ENCODE measurements at regions not wholly inside any gene's neighbourhood (a gene's known extent, or its start where the extent isn't known, plus 50 kb on each side); places are given as distances from the start of the nearest gene placed in this dataset.

GRCh38 chr12:90428881-90429280 lies 526.1 kb downstream of the CCER1 start:
- Histone ChIP-seq H3K9me2 (replicated peaks; ENCODE audit: control insufficient read depth, low read length) (no peaks in the 10 kb centered on the region; the same call in 1 of the 2 replicates), H3K36me3 (ENCODE audit: control insufficient read depth, low read length) (no peaks in the 10 kb centered on the region), H4K20me1 (ENCODE audit: control insufficient read depth, insufficient read depth, low read depth, low read length) (no peaks in the 10 kb centered on the region), H3K4me1 (ENCODE audit: control insufficient read depth, low read length) (no peaks in the 10 kb centered on the region), H3K4me3 (ENCODE audit: low read length) (no peak overlapping the region), H3K27ac (ENCODE audit: low read depth, low read length) (no peak overlapping the region), H3F3A (ENCODE audit: control insufficient read depth, insufficient read depth) (no peaks in the 10 kb centered on the region), H3K27me3 (ENCODE audit: control insufficient read depth, low read length) (0 out of 2 replicates have a peak, but pooled peaks cover 4% of the 10 kb centered on the region), H3K79me2 (ENCODE audit: control insufficient read depth, low read length) (no peaks in the 10 kb centered on the region), H3K4me2 (ENCODE audit: low read length) (no peak overlapping the region), H3K9me3 (ENCODE audit: control insufficient read depth, insufficient read depth, low read length) (no peaks in the 10 kb centered on the region)
- TF ChIP-seq, protein P1, sequence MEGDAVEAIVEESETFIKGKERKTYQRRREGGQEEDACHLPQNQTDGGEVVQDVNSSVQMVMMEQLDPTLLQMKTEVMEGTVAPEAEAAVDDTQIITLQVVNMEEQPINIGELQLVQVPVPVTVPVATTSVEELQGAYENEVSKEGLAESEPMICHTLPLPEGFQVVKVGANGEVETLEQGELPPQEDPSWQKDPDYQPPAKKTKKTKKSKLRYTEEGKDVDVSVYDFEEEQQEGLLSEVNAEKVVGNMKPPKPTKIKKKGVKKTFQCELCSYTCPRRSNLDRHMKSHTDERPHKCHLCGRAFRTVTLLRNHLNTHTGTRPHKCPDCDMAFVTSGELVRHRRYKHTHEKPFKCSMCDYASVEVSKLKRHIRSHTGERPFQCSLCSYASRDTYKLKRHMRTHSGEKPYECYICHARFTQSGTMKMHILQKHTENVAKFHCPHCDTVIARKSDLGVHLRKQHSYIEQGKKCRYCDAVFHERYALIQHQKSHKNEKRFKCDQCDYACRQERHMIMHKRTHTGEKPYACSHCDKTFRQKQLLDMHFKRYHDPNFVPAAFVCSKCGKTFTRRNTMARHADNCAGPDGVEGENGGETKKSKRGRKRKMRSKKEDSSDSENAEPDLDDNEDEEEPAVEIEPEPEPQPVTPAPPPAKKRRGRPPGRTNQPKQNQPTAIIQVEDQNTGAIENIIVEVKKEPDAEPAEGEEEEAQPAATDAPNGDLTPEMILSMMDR (IDR thresholded peaks at IDR 0.05; ENCODE audit: low read depth, low read length, poor library complexity, severe bottlenecking) = no peak
- no peak for TF ChIP-seq EZH2phosphoT487 (IDR thresholded peaks at IDR 0.05; ENCODE audit: borderline replicate concordance, low read length)

DNA sequence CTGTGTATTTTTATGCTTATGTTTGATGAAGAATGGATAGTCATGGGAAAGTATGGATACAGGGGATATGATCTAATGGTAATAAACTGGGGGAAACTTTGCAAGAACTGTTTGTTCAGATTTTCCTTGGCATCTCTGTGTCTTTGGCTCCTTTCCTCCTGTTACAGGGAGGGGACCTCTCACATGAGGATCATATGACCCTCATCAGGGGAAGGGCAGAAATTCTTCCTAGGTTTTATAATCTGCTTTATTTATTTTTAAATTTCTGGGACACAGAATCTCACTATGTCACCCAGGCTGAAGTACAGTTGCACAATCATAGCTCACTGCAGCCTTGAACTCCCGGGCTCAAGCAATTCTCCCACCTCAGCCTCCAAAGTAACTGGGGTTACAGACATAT lies 526.5 kb downstream of the CCER1 start:
- 0 out of 2 replicates have a peak, but pooled peaks cover 4% of the 10 kb centered on the region for H3K27me3 ChIP-seq (ENCODE audit: control insufficient read depth, low read length)

DNA sequence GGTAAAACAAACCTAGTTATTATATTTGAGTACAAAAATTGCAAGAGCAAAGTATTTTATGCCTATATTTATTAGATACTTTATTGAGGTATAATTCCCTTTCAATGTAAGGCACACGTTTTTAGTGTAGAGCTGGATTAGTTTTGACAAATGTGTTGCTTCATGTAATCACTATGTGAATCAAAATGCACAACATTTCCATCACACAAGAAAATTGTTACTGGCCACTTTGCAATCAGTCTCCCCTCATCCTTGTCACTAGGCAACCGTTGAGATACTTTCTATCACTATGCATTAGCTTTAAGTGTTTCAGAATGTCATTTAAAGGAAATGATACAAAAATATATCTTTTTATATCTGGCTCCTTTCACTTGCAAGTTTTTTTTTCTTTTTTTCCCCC lies 531.0 kb downstream of the CCER1 start:
- no peak overlapping the region for H3K4me2 ChIP-seq (ENCODE audit: low read length)
- H3K36me3 ChIP-seq (ENCODE audit: control insufficient read depth, low read length) = no peaks in the 10 kb centered on the region
- H3K27ac ChIP-seq (ENCODE audit: low read depth, low read length) = no peak overlapping the region
- no peaks in the 10 kb centered on the region; the same call in 1 of the 2 replicates for H3K9me2 ChIP-seq (replicated peaks; ENCODE audit: control insufficient read depth, low read length)
- H3K4me1 ChIP-seq (ENCODE audit: control insufficient read depth, low read length) = no peaks in the 10 kb centered on the region
- no peak overlapping the region for H3K4me3 ChIP-seq (ENCODE audit: low read length)
- no peaks in the 10 kb centered on the region for H3K9me3 ChIP-seq (ENCODE audit: control insufficient read depth, insufficient read depth, low read length)
- no peaks in the 10 kb centered on the region for H3K79me2 ChIP-seq (ENCODE audit: control insufficient read depth, low read length)
- no peaks in the 10 kb centered on the region for H3F3A ChIP-seq (ENCODE audit: control insufficient read depth, insufficient read depth)
- no peaks in the 10 kb centered on the region for H4K20me1 ChIP-seq (ENCODE audit: control insufficient read depth, insufficient read depth, low read depth, low read length)
- no peak for TF ChIP-seq EZH2phosphoT487 (IDR thresholded peaks at IDR 0.05; ENCODE audit: borderline replicate concordance, low read length)
- TF ChIP-seq, protein P1 (IDR thresholded peaks at IDR 0.05; ENCODE audit: low read depth, low read length, poor library complexity, severe bottlenecking) = no peak
- H3K27me3 ChIP-seq (ENCODE audit: control insufficient read depth, low read length) = 0 out of 2 replicates have a peak, but pooled peaks cover 4% of the 10 kb centered on the region

More for the DNA sequence above, 526.5 kb downstream of the CCER1 start:
- H3K36me3 ChIP-seq (ENCODE audit: control insufficient read depth, low read length) = no peaks in the 10 kb centered on the region
- H3K4me2 ChIP-seq (ENCODE audit: low read length) = no peak overlapping the region
- H3K9me2 ChIP-seq (replicated peaks; ENCODE audit: control insufficient read depth, low read length) = no peaks in the 10 kb centered on the region; the same call in 1 of the 2 replicates
- no peaks in the 10 kb centered on the region for H3K4me1 ChIP-seq (ENCODE audit: control insufficient read depth, low read length)
- H3K4me3 ChIP-seq (ENCODE audit: low read length) = no peak overlapping the region
- H4K20me1 ChIP-seq (ENCODE audit: control insufficient read depth, insufficient read depth, low read depth, low read length) = no peaks in the 10 kb centered on the region
- TF ChIP-seq EZH2phosphoT487 (IDR thresholded peaks at IDR 0.05; ENCODE audit: borderline replicate concordance, low read length) = no peak
- TF ChIP-seq, protein P1 (IDR thresholded peaks at IDR 0.05; ENCODE audit: low read depth, low read length, poor library complexity, severe bottlenecking) = no peak
- H3K9me3 ChIP-seq (ENCODE audit: control insufficient read depth, insufficient read depth, low read length) = no peaks in the 10 kb centered on the region
- H3F3A ChIP-seq (ENCODE audit: control insufficient read depth, insufficient read depth) = no peaks in the 10 kb centered on the region
- H3K79me2 ChIP-seq (ENCODE audit: control insufficient read depth, low read length) = no peaks in the 10 kb centered on the region
- no peak overlapping the region for H3K27ac ChIP-seq (ENCODE audit: low read depth, low read length)
